ENCODE measurements at regions not wholly inside any gene's neighbourhood (a gene's known extent, or its start where the extent isn't known, plus 50 kb on each side); places are given as distances from the start of the nearest gene placed in this dataset.

DNA sequence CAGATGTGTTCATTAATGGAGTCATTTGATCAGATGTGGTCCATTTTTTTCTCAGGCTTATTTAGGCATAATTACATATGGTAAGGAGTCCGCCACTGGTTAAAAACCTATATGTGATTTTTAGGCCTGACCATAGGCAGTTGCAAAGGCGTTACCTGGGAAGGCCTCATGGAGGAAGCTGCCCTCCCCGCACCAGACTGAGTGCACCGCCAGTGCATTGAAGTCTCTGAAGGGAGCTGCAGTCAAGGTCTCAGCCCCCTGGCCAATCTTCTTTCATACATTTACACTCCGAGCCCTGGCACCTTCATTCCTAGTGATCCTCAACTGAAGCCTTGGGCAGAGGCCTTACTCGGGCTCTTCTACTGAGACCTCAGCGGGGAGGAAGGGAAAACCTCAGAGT lies 898.2 kb upstream of the AGA start:
- no peaks in the 10 kb centered on the region for H3K4me1 ChIP-seq (ENCODE audit: insufficient read depth, low read length, poor library complexity, severe bottlenecking)
- no peak for DNase-seq (ENCODE audit: low spot score)
- TF ChIP-seq, protein P1, sequence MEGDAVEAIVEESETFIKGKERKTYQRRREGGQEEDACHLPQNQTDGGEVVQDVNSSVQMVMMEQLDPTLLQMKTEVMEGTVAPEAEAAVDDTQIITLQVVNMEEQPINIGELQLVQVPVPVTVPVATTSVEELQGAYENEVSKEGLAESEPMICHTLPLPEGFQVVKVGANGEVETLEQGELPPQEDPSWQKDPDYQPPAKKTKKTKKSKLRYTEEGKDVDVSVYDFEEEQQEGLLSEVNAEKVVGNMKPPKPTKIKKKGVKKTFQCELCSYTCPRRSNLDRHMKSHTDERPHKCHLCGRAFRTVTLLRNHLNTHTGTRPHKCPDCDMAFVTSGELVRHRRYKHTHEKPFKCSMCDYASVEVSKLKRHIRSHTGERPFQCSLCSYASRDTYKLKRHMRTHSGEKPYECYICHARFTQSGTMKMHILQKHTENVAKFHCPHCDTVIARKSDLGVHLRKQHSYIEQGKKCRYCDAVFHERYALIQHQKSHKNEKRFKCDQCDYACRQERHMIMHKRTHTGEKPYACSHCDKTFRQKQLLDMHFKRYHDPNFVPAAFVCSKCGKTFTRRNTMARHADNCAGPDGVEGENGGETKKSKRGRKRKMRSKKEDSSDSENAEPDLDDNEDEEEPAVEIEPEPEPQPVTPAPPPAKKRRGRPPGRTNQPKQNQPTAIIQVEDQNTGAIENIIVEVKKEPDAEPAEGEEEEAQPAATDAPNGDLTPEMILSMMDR (conservative IDR thresholded peaks at IDR 0.05; ENCODE audit: low read depth, low read length), result no peak
- TF ChIP-seq EZH2 (IDR thresholded peaks at IDR 0.05; ENCODE audit: borderline replicate concordance, low read depth, low read length, poor library complexity, severe bottlenecking), result no peak
- CTCF ChIA-PET, result no interaction called here
- H3K27ac ChIP-seq (ENCODE audit: low read depth, low read length, poor library complexity, severe bottlenecking), result no peak overlapping the region
- no peak overlapping the region for H3K4me3 ChIP-seq (ENCODE audit: low read depth, low read length, poor library complexity, severe bottlenecking)
- no TSS peak for BruUV-seq (replicated peaks)
- intact Hi-C loops (cut with micrococcal nuclease; ENCODE audit: unreplicated experiment), result no loop called here
- H3K36me3 ChIP-seq (ENCODE audit: insufficient read depth, low read length, poor library complexity, severe bottlenecking), result no peaks in the 10 kb centered on the region
- no peaks in the 10 kb centered on the region for H3K9me3 ChIP-seq (ENCODE audit: low read depth, low read length, poor library complexity, severe bottlenecking)
- H3K27me3 ChIP-seq (replicated peaks; ENCODE audit: insufficient read depth, low read depth, low read length, poor library complexity), result no peaks in the 10 kb centered on the region
- POLR2A ChIA-PET (ENCODE audit: low non-redundant PET), result no interaction called here

DNA sequence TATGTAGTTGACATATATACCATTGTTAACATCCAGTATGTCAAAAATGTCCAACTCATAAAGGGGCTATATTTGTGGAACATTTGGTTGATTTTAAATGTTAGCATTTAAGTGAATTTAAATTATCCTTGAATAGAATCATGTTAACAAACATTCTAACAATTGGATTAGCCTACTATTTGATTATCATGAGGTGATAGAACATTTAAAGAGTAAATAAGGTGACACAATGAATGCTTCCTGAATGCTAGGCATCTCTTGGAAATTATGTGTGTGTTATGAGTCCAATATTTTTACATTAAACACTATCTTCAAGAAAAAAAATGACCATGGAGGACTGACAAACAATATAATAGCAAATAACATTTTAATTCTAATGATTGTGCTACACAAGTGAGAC lies 901.9 kb upstream of the AGA start:
- no peak overlapping the region for H3K4me3 ChIP-seq (ENCODE audit: low read depth, low read length, poor library complexity, severe bottlenecking)
- no peak for DNase-seq (ENCODE audit: low spot score)
- BruUV-seq (replicated peaks), result no TSS peak
- H3K9me3 ChIP-seq (ENCODE audit: low read depth, low read length, poor library complexity, severe bottlenecking), result no peaks in the 10 kb centered on the region
- H3K4me1 ChIP-seq (ENCODE audit: insufficient read depth, low read length, poor library complexity, severe bottlenecking), result no peaks in the 10 kb centered on the region
- ChIA-PET POLR2A (ENCODE audit: low non-redundant PET) (no interaction called here), CTCF (no interaction called here)
- intact Hi-C loops (cut with micrococcal nuclease; ENCODE audit: unreplicated experiment), result no loop called here
- TF ChIP-seq, protein P1 (conservative IDR thresholded peaks at IDR 0.05; ENCODE audit: low read depth, low read length), result no peak
- TF ChIP-seq EZH2 (IDR thresholded peaks at IDR 0.05; ENCODE audit: borderline replicate concordance, low read depth, low read length, poor library complexity, severe bottlenecking), result no peak
- H3K27me3 ChIP-seq (replicated peaks; ENCODE audit: insufficient read depth, low read depth, low read length, poor library complexity), result no peaks in the 10 kb centered on the region
- no peaks in the 10 kb centered on the region for H3K36me3 ChIP-seq (ENCODE audit: insufficient read depth, low read length, poor library complexity, severe bottlenecking)
- no peak overlapping the region for H3K27ac ChIP-seq (ENCODE audit: low read depth, low read length, poor library complexity, severe bottlenecking)

DNA sequence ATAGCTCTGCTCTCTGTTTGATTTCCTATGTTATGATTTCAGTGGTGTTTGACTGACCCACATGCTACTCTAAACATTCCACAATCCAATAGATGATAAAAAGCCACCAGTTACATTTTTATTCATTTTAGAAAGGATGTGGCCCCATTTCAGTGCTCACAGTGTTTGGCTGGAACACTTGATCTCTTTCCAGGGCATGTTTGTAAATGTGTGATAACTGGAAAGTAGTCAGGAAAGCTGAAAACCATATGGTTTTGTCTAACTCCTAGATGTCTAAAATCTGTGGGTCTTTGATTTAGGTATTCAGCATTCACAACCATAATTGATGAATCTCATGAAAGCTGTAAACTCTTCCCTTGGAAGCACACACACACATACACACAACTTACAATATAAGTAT lies 904.9 kb upstream of the AGA start:
- ChIA-PET CTCF (no interaction called here), POLR2A (ENCODE audit: low non-redundant PET) (no interaction called here)
- H3K4me3 ChIP-seq (ENCODE audit: low read depth, low read length, poor library complexity, severe bottlenecking), result no peak overlapping the region
- no peaks in the 10 kb centered on the region for H3K4me1 ChIP-seq (ENCODE audit: insufficient read depth, low read length, poor library complexity, severe bottlenecking)
- H3K27ac ChIP-seq (ENCODE audit: low read depth, low read length, poor library complexity, severe bottlenecking), result no peak overlapping the region
- intact Hi-C loops (cut with micrococcal nuclease; ENCODE audit: unreplicated experiment), result no loop called here
- no TSS peak for BruUV-seq (replicated peaks)
- no peak for TF ChIP-seq EZH2 (IDR thresholded peaks at IDR 0.05; ENCODE audit: borderline replicate concordance, low read depth, low read length, poor library complexity, severe bottlenecking)
- TF ChIP-seq, protein P1 (conservative IDR thresholded peaks at IDR 0.05; ENCODE audit: low read depth, low read length), result no peak
- H3K27me3 ChIP-seq (replicated peaks; ENCODE audit: insufficient read depth, low read depth, low read length, poor library complexity), result no peaks in the 10 kb centered on the region
- H3K36me3 ChIP-seq (ENCODE audit: insufficient read depth, low read length, poor library complexity, severe bottlenecking), result no peaks in the 10 kb centered on the region
- no peaks in the 10 kb centered on the region for H3K9me3 ChIP-seq (ENCODE audit: low read depth, low read length, poor library complexity, severe bottlenecking)
- DNase-seq (ENCODE audit: low spot score), result no peak
